ENCODE measurements at regions not wholly inside any gene's neighbourhood (a gene's known extent, or its start where the extent isn't known, plus 50 kb on each side); places are given as distances from the start of the nearest gene placed in this dataset.
"Not testable (repeated sequence)": the region's sequence is repeated elsewhere in the genome, so short reads cannot be mapped to it uniquely, and the experiment has no call there.

DNA sequence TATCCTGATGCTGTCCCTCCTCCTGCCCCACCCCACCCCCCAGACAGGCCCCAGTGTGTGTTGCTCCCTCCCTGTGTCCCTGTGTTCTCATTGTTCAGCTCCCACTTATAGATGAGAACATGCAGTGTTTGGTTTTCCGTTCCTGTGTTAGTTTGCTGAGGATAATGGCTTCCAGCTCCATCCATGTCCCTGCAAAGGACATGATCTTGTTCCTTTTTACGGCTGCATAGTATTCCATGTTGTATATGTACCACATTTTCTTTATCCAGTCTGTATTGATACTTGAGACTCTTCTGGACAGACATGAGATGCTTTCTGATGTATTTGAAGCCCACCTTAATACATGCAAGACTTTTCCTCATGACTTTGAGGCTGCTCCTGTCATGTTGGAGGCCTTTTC, 91.8 kb upstream of the USP9X start:
- TF ChIP-seq, protein P1, sequence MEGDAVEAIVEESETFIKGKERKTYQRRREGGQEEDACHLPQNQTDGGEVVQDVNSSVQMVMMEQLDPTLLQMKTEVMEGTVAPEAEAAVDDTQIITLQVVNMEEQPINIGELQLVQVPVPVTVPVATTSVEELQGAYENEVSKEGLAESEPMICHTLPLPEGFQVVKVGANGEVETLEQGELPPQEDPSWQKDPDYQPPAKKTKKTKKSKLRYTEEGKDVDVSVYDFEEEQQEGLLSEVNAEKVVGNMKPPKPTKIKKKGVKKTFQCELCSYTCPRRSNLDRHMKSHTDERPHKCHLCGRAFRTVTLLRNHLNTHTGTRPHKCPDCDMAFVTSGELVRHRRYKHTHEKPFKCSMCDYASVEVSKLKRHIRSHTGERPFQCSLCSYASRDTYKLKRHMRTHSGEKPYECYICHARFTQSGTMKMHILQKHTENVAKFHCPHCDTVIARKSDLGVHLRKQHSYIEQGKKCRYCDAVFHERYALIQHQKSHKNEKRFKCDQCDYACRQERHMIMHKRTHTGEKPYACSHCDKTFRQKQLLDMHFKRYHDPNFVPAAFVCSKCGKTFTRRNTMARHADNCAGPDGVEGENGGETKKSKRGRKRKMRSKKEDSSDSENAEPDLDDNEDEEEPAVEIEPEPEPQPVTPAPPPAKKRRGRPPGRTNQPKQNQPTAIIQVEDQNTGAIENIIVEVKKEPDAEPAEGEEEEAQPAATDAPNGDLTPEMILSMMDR (IDR thresholded peaks at IDR 0.05; ENCODE audit: borderline replicate concordance, extremely low read depth, low read length, poor library complexity, severe bottlenecking), result not testable (repeated sequence)
- TF ChIP-seq EZH2 (IDR thresholded peaks at IDR 0.05; ENCODE audit: borderline replicate concordance, low read depth, low read length, severe bottlenecking), result not testable (repeated sequence)
